Adrenal gland (tissue), 9 donors: ENCODE measurements at regions not wholly inside any gene's neighbourhood (a gene's known extent, or its start where the extent isn't known, plus 50 kb on each side); places are given as distances from the start of the nearest gene placed in this dataset.

Experiments used
- DNase-seq, 7 donors: peaks; one replicate each; pipeline ENCODE4 v3.0.0-alpha.2; 2019 to 2020
- H3K27ac ChIP-seq, 5 donors: fragments of 200-600 bp; sonication (generic) in 4 of 5; 1 replicate in 3 of 5; 2 replicates in 2 of 5; pipeline versions ENCODE4 v1.5.1 to v1.8.0; 2016 to 2020; ENCODE audit warnings: mild to moderate bottlenecking in 1 of 5
- H3K27me3 ChIP-seq: fragments of 200-600 bp; 2 replicates; pipeline ENCODE4 v1.8.0; 2021
- H3K36me3 ChIP-seq, 2 donors: fragments of 200-600 bp; replicated peaks in 1 of 2; 1 replicate in 1 of 2; 2 replicates in 1 of 2; pipeline versions ENCODE4 v1.5.1 to v1.8.0; 2018 to 2022
- H3K4me1 ChIP-seq, 2 donors: fragments of 200-600 bp; replicated peaks in 1 of 2; 1 replicate in 1 of 2; 2 replicates in 1 of 2; pipeline versions ENCODE4 v1.5.1 to v1.8.0; 2018 to 2021
- H3K4me3 ChIP-seq, 4 donors: fragments of 200-600 bp; sonication (generic) in 3 of 4; one replicate each; pipeline ENCODE4 v1.5.1; 2016 to 2018
- H3K9me3 ChIP-seq, 3 donors: fragments of 200-600 bp; sonication (generic) in 1 of 3; replicated peaks in 1 of 3; 1 replicate in 2 of 3; 2 replicates in 1 of 3; pipeline versions ENCODE4 v1.5.1 to v1.8.0; 2016 to 2021
- CTCF ChIP-seq, 6 experiments: fragments of 450-650 bp in 4 of 6; fragments of 200-600 bp in 2 of 6; sonication (generic) in 1 of 6; IDR thresholded peaks; 1 replicate in 5 of 6; 2 replicates in 1 of 6; pipeline versions ENCODE4 v1.5.1 to v1.8.0; 2016 to 2021; ENCODE audit warnings: antibody characterized with exemption in 6 of 6, mild to moderate bottlenecking in 2 of 6, moderate library complexity in 1 of 6
- POLR2A ChIP-seq, 2 donors: fragments of 450-650 bp; IDR thresholded peaks; one replicate each; pipeline ENCODE4 v1.6.1; 2017; ENCODE audit warnings: antibody characterized with exemption in 2 of 2, mild to moderate bottlenecking in 2 of 2, moderate library complexity in 1 of 2
- WGBS, 4 donors: extraction: QIAGEN DNeasy Blood & Tissue Kit in 2 of 4; methylation state at CpG; one replicate each; pipeline versions ENCODE4 v1.1.5 to v1.1.7; 2013 to 2017; 5-methylcytosine and 5-hydroxymethylcytosine counted together
- intact Hi-C, 2 donors: fragments of 100-400 bp; cut with DNase I; formaldehyde crosslinking; loops; one replicate each; pipeline versions ENCODE4 v1.14.1 to v1.15.0; 2022 to 2023
- donor health status: healthy with polysubstance abuse.
- donor health status: Bipolar disorder and iron deficiency.
- donor health status: DM: yes; HTN: yes; CAD: no.
- donor health status: DM: no; HTN: no; CAD: no.
- donor health status: DM: no; HTN: no; CAD: no.

GRCh38 chr5:83001796-83002381 is 75.3 kb downstream of the TMEM167A start:
- no peak for DNase-seq
- Histone ChIP-seq H3K36me3 (no peaks in the 10 kb centered on the region), H3K4me3 (no peak overlapping the region), H3K9me3 (no peaks in the 10 kb centered on the region), H3K27me3 (no peaks in the 10 kb centered on the region), H3K4me1 (no peaks in the 10 kb centered on the region), H3K27ac (no peak overlapping the region)
- TF ChIP-seq CTCF (IDR thresholded peaks at IDR 0.05): no peak
- TF ChIP-seq POLR2A (IDR thresholded peaks at IDR 0.05): no peak
- intact Hi-C loops: no loop called here
- 79 to 86% (median 83%) methylated on average over 9 of the region's 9 CpGs for WGBS, 4 donors

- intact Hi-C loops: no loop called here
- Histone ChIP-seq H3K4me3 (no peak overlapping the region), H3K27me3 (no peaks in the 10 kb centered on the region), H3K27ac (no peak overlapping the region), H3K4me1 (no peaks in the 10 kb centered on the region), H3K9me3 (no peaks in the 10 kb centered on the region), H3K36me3 (no peaks in the 10 kb centered on the region)
- WGBS, 4 donors: 84 to 90% (median 89%) methylated on average over 1 of the region's 1 CpG
- no peak for DNase-seq
- TF ChIP-seq POLR2A (IDR thresholded peaks at IDR 0.05) (no peak), CTCF (IDR thresholded peaks at IDR 0.05) (no peak)
Measured at GRCh38 chr5:83000922-83001321, 76.3 kb downstream of the TMEM167A start.

DNA sequence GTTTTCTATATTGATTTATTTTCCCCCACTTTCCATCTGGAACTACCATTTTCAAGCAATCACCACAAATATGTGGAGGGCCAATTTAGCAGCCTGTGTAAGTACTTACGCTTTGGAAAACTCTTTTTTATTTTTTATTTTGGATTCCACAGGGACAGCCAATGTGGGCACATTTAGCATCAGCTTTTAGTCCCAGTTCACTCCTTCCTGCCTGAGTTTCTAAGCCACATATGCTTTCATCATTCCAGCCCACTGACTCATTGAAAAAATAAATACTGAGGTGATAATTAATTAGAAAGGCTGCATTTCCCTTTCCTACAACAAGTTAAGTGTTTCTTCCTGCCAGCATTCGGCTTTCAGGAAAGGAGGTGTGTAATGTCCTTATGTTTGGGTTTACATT is 76.8 kb downstream of the TMEM167A start:
- TF ChIP-seq CTCF (IDR thresholded peaks at IDR 0.05): no peak
- Histone ChIP-seq H3K9me3 (no peaks in the 10 kb centered on the region), H3K4me3 (no peak overlapping the region)

DNA sequence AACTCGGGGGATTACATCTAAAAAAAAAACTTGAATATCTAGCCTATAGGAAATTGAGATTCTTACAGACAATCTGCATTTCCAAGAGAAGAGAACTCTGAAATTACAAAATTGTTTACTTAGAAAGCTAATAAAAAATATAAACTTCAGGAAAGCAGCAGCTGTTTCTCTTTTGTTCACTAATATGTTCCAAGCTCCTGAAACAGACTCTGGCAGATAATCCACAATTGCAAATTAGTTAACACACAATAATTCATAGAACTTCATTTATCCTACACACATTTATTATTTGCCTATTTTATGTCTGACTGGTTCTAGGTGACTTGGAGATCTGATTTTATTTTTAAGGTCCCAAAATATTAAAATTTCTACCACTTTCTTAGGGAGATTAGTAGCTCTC is 83.8 kb downstream of the TMEM167A start:
- no peak for DNase-seq
- no peaks in the 10 kb centered on the region for H3K36me3 ChIP-seq
- no peaks in the 10 kb centered on the region for H3K27me3 ChIP-seq
- intact Hi-C loops: no loop called here
- TF ChIP-seq CTCF (IDR thresholded peaks at IDR 0.05): no peak
- no peak for TF ChIP-seq POLR2A (IDR thresholded peaks at IDR 0.05)
- H3K27ac ChIP-seq: no peak overlapping the region
- 63 to 77% (median 69%) methylated on average over 1 of the region's 1 CpG for WGBS, 4 donors
- H3K9me3 ChIP-seq: no peaks in the 10 kb centered on the region
- H3K4me1 ChIP-seq: no peaks in the 10 kb centered on the region
- H3K4me3 ChIP-seq: no peak overlapping the region

More for the DNA sequence above, 76.8 kb downstream of the TMEM167A start:
- no peaks in the 10 kb centered on the region for H3K27me3 ChIP-seq
- no peaks in the 10 kb centered on the region for H3K4me1 ChIP-seq
- DNase-seq: no peak
- WGBS, 4 donors: 68 to 73% (median 71%) methylated on average over 2 of the region's 2 CpGs
- no peaks in the 10 kb centered on the region for H3K36me3 ChIP-seq
- intact Hi-C loops: no loop called here
- no peak overlapping the region for H3K27ac ChIP-seq
